ENCODE measurements at regions not wholly inside any gene's neighbourhood (a gene's known extent, or its start where the extent isn't known, plus 50 kb on each side); places are given as distances from the start of the nearest gene placed in this dataset.

DNA sequence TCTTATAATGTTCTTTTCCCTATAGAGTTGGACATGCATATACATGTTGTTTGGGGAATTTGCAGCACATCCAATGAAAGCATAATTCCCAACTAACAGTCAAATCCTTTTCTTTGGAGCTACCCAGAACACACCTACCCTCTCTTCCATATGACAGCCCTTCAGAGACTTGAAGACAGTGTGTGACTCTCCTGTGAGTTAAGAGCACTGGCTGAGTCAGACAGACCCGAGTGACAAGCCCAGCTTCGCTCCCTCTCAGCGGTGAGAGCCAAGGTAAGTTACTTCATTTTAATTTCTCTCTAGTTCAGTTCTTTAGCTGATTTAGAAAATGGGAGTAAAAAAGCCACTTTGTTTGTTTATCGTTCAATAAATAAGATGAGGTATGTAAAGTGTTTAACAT, 86.3 kb downstream of the RTL9 start:
- H3K36me3 ChIP-seq: no peaks in the 10 kb centered on the region
- no peak overlapping the region for H3K4me3 ChIP-seq
- no peaks in the 10 kb centered on the region for H3K9me3 ChIP-seq
- no peaks in the 10 kb centered on the region for H3K4me1 ChIP-seq
- intact Hi-C loops (cut with DNase I): no loop called here
- TF ChIP-seq, protein P1, sequence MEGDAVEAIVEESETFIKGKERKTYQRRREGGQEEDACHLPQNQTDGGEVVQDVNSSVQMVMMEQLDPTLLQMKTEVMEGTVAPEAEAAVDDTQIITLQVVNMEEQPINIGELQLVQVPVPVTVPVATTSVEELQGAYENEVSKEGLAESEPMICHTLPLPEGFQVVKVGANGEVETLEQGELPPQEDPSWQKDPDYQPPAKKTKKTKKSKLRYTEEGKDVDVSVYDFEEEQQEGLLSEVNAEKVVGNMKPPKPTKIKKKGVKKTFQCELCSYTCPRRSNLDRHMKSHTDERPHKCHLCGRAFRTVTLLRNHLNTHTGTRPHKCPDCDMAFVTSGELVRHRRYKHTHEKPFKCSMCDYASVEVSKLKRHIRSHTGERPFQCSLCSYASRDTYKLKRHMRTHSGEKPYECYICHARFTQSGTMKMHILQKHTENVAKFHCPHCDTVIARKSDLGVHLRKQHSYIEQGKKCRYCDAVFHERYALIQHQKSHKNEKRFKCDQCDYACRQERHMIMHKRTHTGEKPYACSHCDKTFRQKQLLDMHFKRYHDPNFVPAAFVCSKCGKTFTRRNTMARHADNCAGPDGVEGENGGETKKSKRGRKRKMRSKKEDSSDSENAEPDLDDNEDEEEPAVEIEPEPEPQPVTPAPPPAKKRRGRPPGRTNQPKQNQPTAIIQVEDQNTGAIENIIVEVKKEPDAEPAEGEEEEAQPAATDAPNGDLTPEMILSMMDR (IDR thresholded peaks at IDR 0.05): no peak
- no peak overlapping the region for H3K27ac ChIP-seq
- H3K27me3 ChIP-seq: no peaks in the 10 kb centered on the region
- no peak for DNase-seq (ENCODE audit: low spot score in 2 of 2)

DNA sequence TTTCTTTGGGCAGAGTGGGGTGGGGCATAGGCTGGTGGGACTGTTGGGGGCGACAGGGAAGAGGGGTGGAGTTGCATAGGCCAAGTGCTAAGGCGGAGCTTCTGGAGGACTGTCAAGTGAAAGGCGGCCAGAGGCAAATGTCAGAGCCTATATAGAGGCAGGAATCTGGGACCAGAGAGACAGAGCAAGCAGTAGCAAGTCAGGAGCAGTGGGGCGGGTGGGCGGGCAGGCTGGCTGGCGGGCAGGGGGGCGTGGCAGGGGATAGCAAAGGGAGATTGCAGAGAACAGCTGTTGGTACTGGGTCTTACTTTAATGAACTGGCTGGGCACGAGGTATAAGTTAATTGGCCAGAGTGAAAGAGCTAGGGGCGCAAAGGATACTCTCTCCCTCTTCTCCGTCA, 89.8 kb downstream of the RTL9 start:
- Histone ChIP-seq H3K4me1 (no peaks in the 10 kb centered on the region), H3K27ac (no peak overlapping the region), H3K36me3 (no peaks in the 10 kb centered on the region), H3K4me3 (no peak overlapping the region), H3K9me3 (no peaks in the 10 kb centered on the region), H3K27me3 (no peaks in the 10 kb centered on the region)
- intact Hi-C loops (cut with DNase I): no loop called here
- TF ChIP-seq, protein P1 (IDR thresholded peaks at IDR 0.05): no peak
- DNase-seq (ENCODE audit: low spot score in 2 of 2): no peak

DNA sequence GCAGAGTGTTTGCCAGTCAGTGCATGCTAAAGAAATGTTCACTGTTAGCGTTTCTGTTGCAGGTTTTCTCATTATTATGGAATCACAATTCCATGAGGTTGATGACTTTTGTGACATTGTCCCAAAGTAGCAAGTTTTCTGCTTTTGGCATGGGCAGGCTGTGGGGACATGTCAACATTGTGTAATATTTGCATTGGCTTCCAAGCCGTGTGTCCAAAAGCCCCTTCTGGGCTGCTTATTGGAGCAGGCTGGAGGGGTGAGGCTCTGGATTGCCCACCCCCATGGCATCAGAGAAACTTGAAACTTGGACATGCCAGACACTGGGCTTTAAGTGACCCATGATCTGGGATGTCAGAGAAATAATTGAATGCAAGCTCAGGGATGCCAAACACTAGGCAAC, 90.7 kb downstream of the RTL9 start:
- TF ChIP-seq, protein P1 (IDR thresholded peaks at IDR 0.05): no peak
- no peak for DNase-seq (ENCODE audit: low spot score in 2 of 2)
- H3K36me3 ChIP-seq: no peaks in the 10 kb centered on the region
- H3K4me3 ChIP-seq: no peak overlapping the region
- H3K27me3 ChIP-seq: no peaks in the 10 kb centered on the region
- H3K9me3 ChIP-seq: no peaks in the 10 kb centered on the region
- H3K27ac ChIP-seq: no peak overlapping the region
- no peaks in the 10 kb centered on the region for H3K4me1 ChIP-seq
- intact Hi-C loops (cut with DNase I): no loop called here

DNA sequence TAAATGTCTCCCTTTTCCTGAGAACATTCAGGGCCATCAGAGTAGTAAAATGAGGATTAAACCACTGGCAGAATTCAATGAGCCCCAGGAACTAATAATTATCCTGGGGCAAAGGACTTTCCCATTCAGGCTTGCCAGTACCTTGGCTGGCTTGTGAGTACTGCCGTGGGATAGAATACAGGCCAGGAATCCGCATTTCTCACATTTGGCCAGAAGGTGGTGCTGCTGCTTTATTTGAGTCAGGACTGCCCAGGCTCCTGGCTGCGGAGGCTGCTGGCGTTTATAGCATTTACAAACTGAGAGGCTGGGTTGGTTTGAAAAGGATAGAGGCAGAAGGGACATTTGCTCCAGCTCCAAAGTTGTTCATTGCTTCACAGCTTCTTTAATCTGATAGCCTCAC, 91.4 kb downstream of the RTL9 start:
- intact Hi-C loops (cut with DNase I): loop anchor here (1.0 to 10.0 kb wide), 2 partner anchors 397 to 795 kb away; no protein-coding TSS in a partner anchor

DNA sequence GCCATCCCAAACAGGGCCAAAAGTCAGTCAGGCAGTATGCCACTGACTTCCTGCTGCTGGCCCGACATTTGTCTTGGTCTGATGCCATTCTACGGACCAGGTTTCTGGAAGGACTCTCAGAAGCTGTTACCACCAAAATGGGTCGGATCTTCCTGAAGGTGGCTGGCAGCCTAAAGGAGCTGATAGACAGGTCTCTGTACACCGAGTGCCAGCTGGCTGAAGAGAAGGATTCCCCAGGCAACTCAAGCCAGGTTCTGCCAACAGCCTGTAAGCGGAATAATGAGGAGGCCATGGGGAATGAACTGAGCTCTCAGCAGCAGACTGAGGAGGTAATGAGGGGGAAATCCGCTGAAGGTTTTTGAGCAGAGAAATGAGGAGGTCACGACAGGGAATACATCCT, 95.7 kb downstream of the RTL9 start:
- TF ChIP-seq, protein P1 (IDR thresholded peaks at IDR 0.05): no peak
- Histone ChIP-seq H3K36me3 (no peaks in the 10 kb centered on the region), H3K4me3 (no peak overlapping the region), H3K27ac (no peak overlapping the region), H3K4me1 (no peaks in the 10 kb centered on the region), H3K27me3 (no peaks in the 10 kb centered on the region), H3K9me3 (no peaks in the 10 kb centered on the region)
- intact Hi-C loops (cut with DNase I): loop anchor here (10.0 kb wide), 1 partner anchor 790 kb away; no protein-coding TSS in a partner anchor
- no peak for DNase-seq (ENCODE audit: low spot score in 2 of 2)

More for the DNA sequence above, 91.4 kb downstream of the RTL9 start:
- Histone ChIP-seq H3K36me3 (no peaks in the 10 kb centered on the region), H3K27ac (no peak overlapping the region), H3K9me3 (no peaks in the 10 kb centered on the region), H3K4me1 (no peaks in the 10 kb centered on the region), H3K27me3 (no peaks in the 10 kb centered on the region), H3K4me3 (no peak overlapping the region)
- TF ChIP-seq, protein P1 (IDR thresholded peaks at IDR 0.05): peak; percentile 41 to 76 (median 63)
- DNase-seq (ENCODE audit: low spot score in 2 of 2): peak in 1 of 2 donors; percentile 86

DNA sequence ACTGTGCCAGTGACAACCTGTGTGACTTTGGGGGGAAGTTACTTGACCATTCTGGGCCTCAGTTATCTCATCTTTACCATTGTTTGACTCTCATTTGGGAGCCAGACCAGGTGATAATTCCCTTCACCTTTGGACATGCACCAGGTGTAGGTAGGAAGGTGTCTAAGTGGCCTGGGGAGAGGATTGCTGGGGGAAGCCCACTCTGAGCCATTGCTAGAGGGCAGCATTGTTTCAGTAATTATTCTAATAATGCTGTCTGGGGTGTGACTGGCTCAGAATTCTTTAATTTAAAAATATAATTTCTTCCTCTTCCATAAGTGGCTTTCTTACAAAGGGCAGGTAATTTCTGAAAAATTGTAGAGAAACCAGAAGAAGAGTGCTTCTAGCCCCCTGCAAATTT, 104.3 kb downstream of the RTL9 start:
- no peaks in the 10 kb centered on the region for H3K36me3 ChIP-seq
- H3K27ac ChIP-seq: no peak overlapping the region
- H3K9me3 ChIP-seq: no peaks in the 10 kb centered on the region
- no peaks in the 10 kb centered on the region for H3K27me3 ChIP-seq
- no peak overlapping the region for H3K4me3 ChIP-seq
- DNase-seq (ENCODE audit: low spot score in 2 of 2): no peak
- intact Hi-C loops (cut with DNase I): no loop called here
- TF ChIP-seq, protein P1 (IDR thresholded peaks at IDR 0.05): no peak
- H3K4me1 ChIP-seq: no peaks in the 10 kb centered on the region
